Caki2 (cell line): ENCODE measurements at regions not wholly inside any gene's neighbourhood (a gene's known extent, or its start where the extent isn't known, plus 50 kb on each side); places are given as distances from the start of the nearest gene placed in this dataset.
"Not testable (repeated sequence)": the region's sequence is repeated elsewhere in the genome, so short reads cannot be mapped to it uniquely, and the experiment has no call there.

Experiments used
- DNase-seq: peaks from one replicate; pipeline ENCODE4 v3.0.0-alpha.2; 2015; ENCODE audit warnings: low read depth
- in situ Hi-C: cut with HindIII; loops from 2 replicates; pipeline ENCODE4 v1.10.0; 2016; ENCODE audit warnings: low sequenced_read_pairs, low pct_unique_long_range_greater_than_20kb, mixed read lengths

DNA sequence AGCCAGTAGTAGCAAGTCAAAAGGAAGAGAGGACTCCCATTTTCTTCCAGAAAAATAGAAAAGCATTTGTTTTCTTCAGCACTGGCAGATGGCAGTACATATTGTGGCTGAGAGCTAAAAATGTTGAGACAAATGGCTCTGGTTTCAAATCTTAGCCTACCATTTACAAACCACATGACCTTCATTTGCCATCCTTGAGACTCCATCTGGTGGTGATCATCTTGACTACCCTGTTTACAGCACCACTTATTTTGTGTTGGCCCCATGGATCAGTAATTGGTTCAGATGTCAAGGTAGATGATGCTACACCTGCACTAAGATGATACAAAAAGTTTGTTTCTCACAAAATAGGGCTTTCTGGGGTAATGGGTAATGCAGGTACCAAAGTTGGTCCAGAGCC, 951.8 kb upstream of the IGFBP7 start:
- no peak for DNase-seq
- in situ Hi-C loops, result no loop called here

GRCh38 chr4:58050439-58050838, 940.3 kb upstream of the IGFBP7 start:
- in situ Hi-C loops, result no loop called here
- DNase-seq, result no peak

DNA sequence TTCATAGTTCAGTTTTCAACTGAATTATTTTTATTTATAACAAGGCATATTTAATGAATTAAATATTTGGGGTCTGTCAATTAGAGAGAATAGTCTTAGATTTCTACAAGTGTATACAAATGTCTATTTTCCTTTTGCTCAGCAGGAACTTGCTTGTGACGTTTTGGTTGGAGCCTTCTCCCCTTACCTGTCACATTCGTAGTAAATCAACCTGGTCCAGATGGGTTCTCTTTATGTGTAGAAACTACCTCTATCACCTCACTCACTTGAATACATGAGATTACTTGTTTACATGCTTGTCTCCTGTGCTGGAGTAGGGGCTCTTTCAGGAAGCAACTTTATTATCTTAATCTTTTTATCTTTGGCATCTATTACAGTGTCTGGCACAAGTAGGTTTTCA, 938.3 kb upstream of the IGFBP7 start:
- in situ Hi-C loops, result no loop called here
- no peak for DNase-seq

DNA sequence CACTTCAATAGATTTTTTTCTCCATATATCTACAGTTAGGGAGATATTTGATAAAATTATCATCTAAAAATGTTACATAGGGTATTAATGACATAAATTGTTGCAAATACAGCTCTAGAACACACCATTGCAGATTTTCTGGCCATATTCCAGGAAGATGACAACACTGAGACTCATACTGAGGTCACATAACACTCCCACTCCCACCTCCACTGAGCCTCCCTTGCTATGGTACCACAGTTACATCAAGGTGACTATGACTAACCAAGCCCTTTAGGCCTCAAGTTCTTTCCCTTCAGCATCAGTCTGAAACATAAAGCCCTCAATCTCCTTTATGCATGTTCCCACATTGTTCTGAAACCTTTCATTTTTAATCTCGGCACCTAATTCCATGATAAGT, 932.0 kb upstream of the IGFBP7 start:
- in situ Hi-C loops, result no loop called here
- DNase-seq, result no peak

- no peak for DNase-seq
- in situ Hi-C loops, result no loop called here
These were observed 883.8 kb upstream of the IGFBP7 start for GRCh38 chr4:57993944-57994343.

DNA sequence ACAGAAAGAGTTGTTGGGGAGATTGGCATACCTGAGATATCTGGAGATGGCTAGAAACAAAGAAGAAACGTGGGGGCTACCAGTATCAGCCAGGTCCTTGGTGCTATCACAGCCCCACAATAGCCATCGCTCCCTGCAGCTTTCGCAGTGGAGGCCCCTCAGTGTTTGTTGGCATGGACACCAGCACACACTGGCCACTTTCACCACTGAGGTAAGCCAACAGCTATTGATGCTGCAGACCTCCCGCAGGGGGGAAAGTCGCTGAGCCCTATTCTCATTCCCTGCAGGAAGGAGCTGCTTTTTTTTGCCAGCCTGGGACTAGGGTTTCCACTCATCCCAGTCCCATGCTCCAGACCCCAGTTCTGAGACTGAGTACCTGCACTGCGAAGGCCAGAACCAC, 879.2 kb upstream of the IGFBP7 start:
- in situ Hi-C loops, result no loop called here
- DNase-seq, result no peak

- in situ Hi-C loops, result no loop called here
- no peak for DNase-seq
These were observed 875.0 kb upstream of the IGFBP7 start for GRCh38 chr4:57985161-57985560.

DNA sequence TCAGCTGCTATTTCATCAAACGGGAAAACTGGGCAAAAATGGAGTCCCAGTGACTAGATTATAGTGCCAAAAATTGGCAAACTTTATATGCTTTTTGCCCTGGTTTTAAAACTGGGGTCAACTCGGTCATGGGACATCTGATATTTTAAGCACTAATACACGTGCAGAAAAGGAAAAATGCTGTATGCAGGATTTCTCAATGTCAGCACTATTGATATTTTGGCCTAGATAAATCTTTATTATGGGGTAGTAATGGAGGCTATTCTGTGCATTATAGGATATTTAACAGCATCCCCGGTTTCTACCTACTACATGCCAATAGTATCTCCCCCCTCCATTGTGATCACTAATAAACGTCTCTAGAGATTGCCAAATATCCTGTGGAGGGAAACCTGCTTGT, 870.9 kb upstream of the IGFBP7 start:
- in situ Hi-C loops, result no loop called here
- no peak for DNase-seq

DNA sequence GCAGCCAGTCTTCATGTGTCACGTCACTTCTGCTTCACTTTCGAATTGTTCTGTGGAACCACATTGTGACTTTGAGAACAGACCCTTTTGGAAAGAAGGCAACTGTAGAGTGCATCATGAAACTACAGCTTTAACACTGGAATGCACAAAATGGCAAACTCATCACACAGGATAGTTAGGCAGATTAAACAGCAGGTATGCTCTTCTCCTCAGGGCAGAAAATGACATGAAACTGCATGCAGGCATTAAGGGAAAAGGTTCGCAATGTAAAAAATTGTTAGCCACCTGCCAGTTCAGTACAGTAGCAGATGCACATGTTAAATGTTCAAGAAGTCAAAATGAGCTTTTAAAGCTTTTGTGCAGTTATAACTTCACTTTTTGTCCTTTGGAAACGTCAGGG, 864.6 kb upstream of the IGFBP7 start:
- no peak for DNase-seq
- in situ Hi-C loops, result no loop called here

GRCh38 chr4:57973819-57974218, 863.6 kb upstream of the IGFBP7 start:
- in situ Hi-C loops, result no loop called here
- no peak for DNase-seq

- no peak for DNase-seq
- in situ Hi-C loops, result no loop called here
These were observed 861.1 kb upstream of the IGFBP7 start for GRCh38 chr4:57971261-57971660.

- DNase-seq, result no peak
- in situ Hi-C loops, result no loop called here
These were observed 857.0 kb upstream of the IGFBP7 start for GRCh38 chr4:57966987-57967760.

DNA sequence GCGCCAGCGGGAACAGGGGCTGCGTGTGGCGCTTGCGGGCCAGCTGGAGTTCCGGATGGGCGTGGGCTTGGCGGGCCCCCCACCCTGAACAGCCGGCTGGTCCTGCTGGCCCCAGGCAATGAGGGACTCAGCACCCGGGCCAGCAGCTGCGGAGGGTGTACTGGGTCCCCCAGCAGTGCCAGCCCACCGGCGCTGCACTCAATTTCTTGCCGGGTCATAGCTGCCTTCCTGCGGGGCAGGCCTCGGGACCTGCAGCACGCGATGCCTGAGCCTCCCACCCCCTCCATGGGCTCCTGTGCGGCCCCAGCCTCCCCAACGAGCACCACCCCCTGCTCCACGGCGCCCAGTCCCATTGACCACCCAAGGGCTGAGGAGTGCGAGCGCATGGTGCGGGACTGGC, 855.2 kb upstream of the IGFBP7 start:
- DNase-seq, in situ Hi-C loops: not testable (repeated sequence)

DNA sequence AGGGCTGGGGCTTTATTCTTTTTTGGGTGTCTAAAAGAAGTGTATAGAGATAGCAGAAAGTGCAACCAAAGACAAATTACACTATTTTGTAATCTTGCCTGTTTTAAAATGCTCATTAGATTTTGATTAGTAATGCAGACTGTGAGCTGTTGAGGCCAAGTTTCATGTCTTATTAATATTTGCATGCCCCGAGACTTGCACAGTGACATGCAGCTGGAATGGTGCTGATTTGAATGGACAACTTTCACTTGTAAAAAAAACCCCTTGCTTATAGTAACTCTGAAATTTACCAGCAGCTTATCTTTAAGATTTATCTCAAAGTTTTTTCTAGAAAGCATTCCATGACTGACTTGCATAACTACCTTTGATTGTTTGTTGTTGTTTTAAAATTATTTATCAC, 835.1 kb upstream of the IGFBP7 start:
- in situ Hi-C loops, result no loop called here
- DNase-seq, result no peak

GRCh38 chr4:57943682-57944081, 833.5 kb upstream of the IGFBP7 start:
- in situ Hi-C loops, result no loop called here
- no peak for DNase-seq

GRCh38 chr4:57937326-57937725, 827.1 kb upstream of the IGFBP7 start:
- DNase-seq, in situ Hi-C loops: not testable (repeated sequence)

DNA sequence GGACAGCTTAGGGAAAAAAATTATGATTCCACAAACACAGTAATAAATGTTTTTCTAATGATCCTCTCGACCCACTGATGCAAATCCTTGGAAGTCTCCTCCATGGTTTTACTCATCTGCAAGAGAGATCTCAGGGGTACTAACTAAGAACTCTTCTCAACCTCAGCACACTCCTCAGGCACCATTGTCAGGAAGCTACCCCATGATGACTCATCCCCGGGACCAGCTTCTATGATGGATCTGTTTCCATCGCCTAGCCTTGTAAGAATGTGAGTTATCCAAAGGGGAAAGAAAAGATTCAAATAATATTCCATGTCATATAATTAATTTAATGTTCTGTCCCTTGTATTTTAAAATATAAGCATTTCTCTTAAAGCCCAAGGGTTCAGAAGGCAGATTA, 816.1 kb upstream of the IGFBP7 start:
- in situ Hi-C loops, result no loop called here
- no peak for DNase-seq

DNA sequence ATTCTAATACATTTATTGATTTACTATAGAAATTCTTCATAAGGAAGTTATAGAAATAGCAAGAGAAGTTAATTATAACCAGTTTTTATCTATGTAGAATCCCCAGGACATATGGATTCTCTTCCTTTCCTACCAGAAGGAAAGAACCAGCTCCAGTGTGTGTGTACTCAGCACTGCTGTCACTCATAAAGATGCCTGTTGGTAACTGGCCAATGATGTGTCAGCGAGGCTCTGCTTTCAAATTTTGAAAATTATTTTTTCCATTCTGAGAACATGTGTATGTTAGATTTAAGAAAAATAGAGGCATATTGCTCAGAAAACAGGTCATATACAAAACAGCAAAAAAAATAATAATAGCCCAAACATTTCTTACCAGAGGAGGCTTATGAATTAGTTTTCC, 814.8 kb upstream of the IGFBP7 start:
- no peak for DNase-seq
- in situ Hi-C loops, result no loop called here

- in situ Hi-C loops, result no loop called here
- no peak for DNase-seq
These were observed 806.3 kb upstream of the IGFBP7 start for GRCh38 chr4:57916479-57916878.

- peak; percentile 27 for DNase-seq
- in situ Hi-C loops, result no loop called here
These were observed 801.0 kb upstream of the IGFBP7 start for GRCh38 chr4:57911203-57911602.
